ENCODE measurements at regions not wholly inside any gene's neighbourhood (a gene's known extent, or its start where the extent isn't known, plus 50 kb on each side); places are given as distances from the start of the nearest gene placed in this dataset.

GRCh38 chr15:29970402-29970695 lies 112.4 kb upstream of the GOLGA8J start:
- TF ChIP-seq CTCF (IDR thresholded peaks at IDR 0.05; ENCODE audit: poor library complexity) (no peak), EZH2 (IDR thresholded peaks at IDR 0.05; ENCODE audit: borderline replicate concordance) (no peak)

Data from hepatocyte (in vitro differentiated cells).